Activated CD4-positive, alpha-beta memory T cell treated with anti-CD3 and anti-CD28 coated beads, Interleukin-2, amount 10 ng/mL, durations not matched to agents 7 days and 5 days (primary cell): ENCODE measurements at regions not wholly inside any gene's neighbourhood (a gene's known extent, or its start where the extent isn't known, plus 50 kb on each side); places are given as distances from the start of the nearest gene placed in this dataset.
"Not testable (repeated sequence)": the region's sequence is repeated elsewhere in the genome, so short reads cannot be mapped to it uniquely, and the experiment has no call there.

Source experiments
- CTCF ChIA-PET: fragments of 350-600 bp; sonication (Branson Sonifier 250); formaldehyde crosslinking; loops from one replicate; lab custom pipeline; 2021; ENCODE audit warnings: antibody characterized with exemption, inconsistent platforms; lab: Charles Lee
- POLR2A ChIA-PET: fragments of 350-600 bp; sonication (Branson Sonifier 250); formaldehyde crosslinking; loops from one replicate; lab custom pipeline; 2021; ENCODE audit warnings: antibody characterized with exemption; lab: Charles Lee
- DNase-seq: peaks from one replicate; pipeline ENCODE4 v3.0.0-alpha.2; 2020
- H3K27ac Mint-ChIP-seq: one replicate; pipeline ENCODE4 v1.8.0; 2021; ENCODE audit warnings: mild to moderate bottlenecking, mixed read lengths
- H3K27me3 Mint-ChIP-seq: one replicate; pipeline ENCODE4 v1.8.0; 2021; ENCODE audit warnings: mixed read lengths
- H3K36me3 Mint-ChIP-seq: one replicate; pipeline ENCODE4 v1.8.0; 2021; ENCODE audit warnings: low read depth, mixed read lengths
- H3K4me1 Mint-ChIP-seq: one replicate; pipeline ENCODE4 v1.8.0; 2021; ENCODE audit warnings: mixed read lengths
- H3K4me3 Mint-ChIP-seq: one replicate; pipeline ENCODE4 v1.8.0; 2021; ENCODE audit warnings: mild to moderate bottlenecking, mixed read lengths
- H3K9me3 Mint-ChIP-seq: one replicate; pipeline ENCODE4 v1.8.0; 2021; ENCODE audit warnings: mixed read lengths

GRCh38 chr11:80733361-80733760 lies 1292.5 kb upstream of the TENM4 start:
- POLR2A ChIA-PET = no interaction called here
- CTCF ChIA-PET = no interaction called here
- no peak for DNase-seq
- no peaks in the 10 kb centered on the region for H3K27me3 Mint-ChIP-seq
- H3K4me3 Mint-ChIP-seq = no peak overlapping the region
- peaks cover 7% of the 10 kb centered on the region for H3K9me3 Mint-ChIP-seq
- H3K36me3 Mint-ChIP-seq = no peaks in the 10 kb centered on the region
- H3K4me1 Mint-ChIP-seq = no peaks in the 10 kb centered on the region
- H3K27ac Mint-ChIP-seq = no peak overlapping the region

GRCh38 chr11:80727315-80727714 lies 1286.5 kb upstream of the TENM4 start:
- no peaks in the 10 kb centered on the region for H3K9me3 Mint-ChIP-seq
- no peak overlapping the region for H3K4me3 Mint-ChIP-seq
- H3K36me3 Mint-ChIP-seq = no peaks in the 10 kb centered on the region
- POLR2A ChIA-PET = no interaction called here
- no peak overlapping the region for H3K27ac Mint-ChIP-seq
- DNase-seq = no peak
- CTCF ChIA-PET = no interaction called here
- no peaks in the 10 kb centered on the region for H3K27me3 Mint-ChIP-seq
- no peaks in the 10 kb centered on the region for H3K4me1 Mint-ChIP-seq

GRCh38 chr11:80726236-80726635 lies 1285.4 kb upstream of the TENM4 start:
- Mint-ChIP-seq H3K27ac (no peak overlapping the region), H3K9me3 (peaks cover 2% of the 10 kb centered on the region), H3K27me3 (no peaks in the 10 kb centered on the region), H3K4me1 (no peaks in the 10 kb centered on the region), H3K36me3 (no peaks in the 10 kb centered on the region), H3K4me3 (no peak overlapping the region)
- DNase-seq = no peak
- ChIA-PET POLR2A (no interaction called here), CTCF (no interaction called here)

- ChIA-PET CTCF (no interaction called here), POLR2A (no interaction called here)
- Mint-ChIP-seq H3K4me3 (no peak overlapping the region), H3K36me3 (no peaks in the 10 kb centered on the region), H3K27me3 (no peaks in the 10 kb centered on the region), H3K4me1 (no peaks in the 10 kb centered on the region), H3K9me3 (peaks cover 6% of the 10 kb centered on the region), H3K27ac (no peak overlapping the region)
- DNase-seq = no peak
These were observed 1283.5 kb upstream of the TENM4 start for GRCh38 chr11:80724366-80724765.

- Mint-ChIP-seq H3K9me3 (peaks cover 6% of the 10 kb centered on the region), H3K36me3 (no peaks in the 10 kb centered on the region), H3K27ac (no peak overlapping the region), H3K27me3 (no peaks in the 10 kb centered on the region), H3K4me1 (no peaks in the 10 kb centered on the region), H3K4me3 (no peak overlapping the region)
- CTCF ChIA-PET = no interaction called here
- DNase-seq = no peak
- POLR2A ChIA-PET = no interaction called here
These were observed 1281.8 kb upstream of the TENM4 start for GRCh38 chr11:80722629-80723028.

GRCh38 chr11:80720295-80720694 lies 1279.5 kb upstream of the TENM4 start:
- no peak for DNase-seq
- ChIA-PET CTCF (no interaction called here), POLR2A (no interaction called here)
- H3K9me3 Mint-ChIP-seq = peaks cover 8% of the 10 kb centered on the region
- H3K36me3 Mint-ChIP-seq = no peaks in the 10 kb centered on the region
- H3K4me3 Mint-ChIP-seq = no peak overlapping the region
- no peaks in the 10 kb centered on the region for H3K4me1 Mint-ChIP-seq
- H3K27me3 Mint-ChIP-seq = no peaks in the 10 kb centered on the region
- H3K27ac Mint-ChIP-seq = no peak overlapping the region

GRCh38 chr11:80719292-80719646 lies 1278.4 kb upstream of the TENM4 start:
- no peaks in the 10 kb centered on the region for H3K36me3 Mint-ChIP-seq
- H3K9me3 Mint-ChIP-seq = peaks cover 8% of the 10 kb centered on the region
- ChIA-PET POLR2A (no interaction called here), CTCF (no interaction called here)
- no peaks in the 10 kb centered on the region for H3K27me3 Mint-ChIP-seq
- no peak for DNase-seq
- no peak overlapping the region for H3K27ac Mint-ChIP-seq
- no peak overlapping the region for H3K4me3 Mint-ChIP-seq
- H3K4me1 Mint-ChIP-seq = no peaks in the 10 kb centered on the region

GRCh38 chr11:80718611-80719291 lies 1277.9 kb upstream of the TENM4 start:
- CTCF ChIA-PET = no interaction called here

GRCh38 chr11:80702264-80702663 lies 1261.4 kb upstream of the TENM4 start:
- ChIA-PET CTCF (no interaction called here), POLR2A (no interaction called here)
- Mint-ChIP-seq H3K9me3 (peaks cover 11% of the 10 kb centered on the region), H3K27me3 (no peaks in the 10 kb centered on the region), H3K27ac (no peak overlapping the region), H3K4me1 (no peaks in the 10 kb centered on the region), H3K4me3 (no peak overlapping the region), H3K36me3 (no peaks in the 10 kb centered on the region)
- no peak for DNase-seq

More at GRCh38 chr11:80718611-80719291, 1277.9 kb upstream of the TENM4 start:
- Mint-ChIP-seq H3K36me3 (no peaks in the 10 kb centered on the region), H3K4me1 (no peaks in the 10 kb centered on the region), H3K9me3 (peaks cover 8% of the 10 kb centered on the region), H3K4me3 (no peak overlapping the region), H3K27ac (no peak overlapping the region), H3K27me3 (no peaks in the 10 kb centered on the region)
- POLR2A ChIA-PET = no interaction called here
- no peak for DNase-seq

GRCh38 chr11:80700386-80700785 lies 1259.6 kb upstream of the TENM4 start:
- Mint-ChIP-seq H3K27ac (no peak overlapping the region), H3K27me3 (no peaks in the 10 kb centered on the region), H3K4me1 (no peaks in the 10 kb centered on the region), H3K36me3 (no peaks in the 10 kb centered on the region), H3K4me3 (no peak overlapping the region), H3K9me3 (peaks cover 9% of the 10 kb centered on the region)
- ChIA-PET POLR2A (no interaction called here), CTCF (no interaction called here)
- DNase-seq = no peak

- DNase-seq, H3K27me3 Mint-ChIP-seq, POLR2A ChIA-PET, H3K9me3 Mint-ChIP-seq, H3K27ac Mint-ChIP-seq, CTCF ChIA-PET, H3K4me3 Mint-ChIP-seq, H3K4me1 Mint-ChIP-seq, H3K36me3 Mint-ChIP-seq: not testable (repeated sequence)
These were observed 1258.8 kb upstream of the TENM4 start for GRCh38 chr11:80699406-80700177.

- Mint-ChIP-seq H3K36me3 (no peaks in the 10 kb centered on the region), H3K4me1 (no peaks in the 10 kb centered on the region), H3K4me3 (no peak overlapping the region), H3K27me3 (no peaks in the 10 kb centered on the region), H3K27ac (no peak overlapping the region), H3K9me3 (peaks cover 9% of the 10 kb centered on the region)
- ChIA-PET POLR2A (no interaction called here), CTCF (no interaction called here)
- DNase-seq = no peak
These were observed 1257.8 kb upstream of the TENM4 start for GRCh38 chr11:80698637-80699036.

- POLR2A ChIA-PET = no interaction called here
- Mint-ChIP-seq H3K27me3 (no peaks in the 10 kb centered on the region), H3K9me3 (peaks cover 4% of the 10 kb centered on the region), H3K27ac (no peak overlapping the region), H3K4me3 (no peak overlapping the region), H3K4me1 (no peaks in the 10 kb centered on the region), H3K36me3 (no peaks in the 10 kb centered on the region)
- DNase-seq = no peak
- CTCF ChIA-PET = no interaction called here
These were observed 1253.6 kb upstream of the TENM4 start for GRCh38 chr11:80694385-80694784.

GRCh38 chr11:80687941-80688340 lies 1247.1 kb upstream of the TENM4 start:
- ChIA-PET POLR2A (no interaction called here), CTCF (no interaction called here)
- Mint-ChIP-seq H3K9me3 (peaks cover 6% of the 10 kb centered on the region), H3K27me3 (no peaks in the 10 kb centered on the region), H3K36me3 (no peaks in the 10 kb centered on the region), H3K4me1 (no peaks in the 10 kb centered on the region), H3K4me3 (no peak overlapping the region), H3K27ac (no peak overlapping the region)
- DNase-seq = no peak
